GM19397 (cell line): ENCODE measurements at regions not wholly inside any gene's neighbourhood (a gene's known extent, or its start where the extent isn't known, plus 50 kb on each side); places are given as distances from the start of the nearest gene placed in this dataset.

Source experiments
- ATAC-seq: cut with Tn5 transposase; IDR thresholded peaks from one replicate; pipeline ENCODE4 v1.9.1; 2021; ENCODE audit warnings: mild to moderate bottlenecking, moderate library complexity; ENCODE audit not compliant: unreplicated experiment

GRCh38 chr18:73966954-73967353 lies 180.7 kb downstream of the FBXO15 start:
- ATAC-seq, result no peak

- ATAC-seq, result no peak
Measured at GRCh38 chr18:73962256-73962655, 185.4 kb downstream of the FBXO15 start.

GRCh38 chr18:73961804-73962203 lies 185.8 kb downstream of the FBXO15 start:
- no peak for ATAC-seq

- ATAC-seq, result no peak
Measured at GRCh38 chr18:73959352-73959751, 188.3 kb downstream of the FBXO15 start.

GRCh38 chr18:73954268-73954667 lies 193.4 kb downstream of the FBXO15 start:
- no peak for ATAC-seq

GRCh38 chr18:73952296-73952946 lies 195.2 kb downstream of the FBXO15 start:
- ATAC-seq, result no peak

GRCh38 chr18:73950116-73950700 lies 197.4 kb downstream of the FBXO15 start:
- ATAC-seq, result no peak

- no peak for ATAC-seq
Measured at GRCh38 chr18:73948497-73948896, 199.1 kb downstream of the FBXO15 start.

GRCh38 chr18:73948084-73948483 lies 199.6 kb downstream of the FBXO15 start:
- ATAC-seq, result no peak

GRCh38 chr18:73947180-73947921 lies 200.3 kb downstream of the FBXO15 start:
- ATAC-seq, result no peak

- ATAC-seq, result no peak
Measured at GRCh38 chr18:73945130-73945792, 202.4 kb downstream of the FBXO15 start.

- no peak for ATAC-seq
Measured at GRCh38 chr18:73944715-73945114, 202.9 kb downstream of the FBXO15 start.

- ATAC-seq, result no peak
Measured at GRCh38 chr18:73943763-73944162, 203.9 kb downstream of the FBXO15 start.

GRCh38 chr18:73942956-73943355 lies 204.7 kb downstream of the FBXO15 start:
- no peak for ATAC-seq

GRCh38 chr18:73942081-73942625 lies 205.5 kb downstream of the FBXO15 start:
- no peak for ATAC-seq

- ATAC-seq, result no peak
Measured at GRCh38 chr18:73940721-73941120, 206.9 kb downstream of the FBXO15 start.

GRCh38 chr18:73939391-73939790 lies 208.2 kb downstream of the FBXO15 start:
- no peak for ATAC-seq

GRCh38 chr18:73933685-73934084 lies 213.9 kb downstream of the FBXO15 start:
- ATAC-seq, result no peak

GRCh38 chr18:73932976-73933375 lies 214.7 kb downstream of the FBXO15 start:
- no peak for ATAC-seq

- no peak for ATAC-seq
Measured at GRCh38 chr18:73927496-73927895, 220.1 kb downstream of the FBXO15 start.

- no peak for ATAC-seq
Measured at GRCh38 chr18:73924836-73925235, 222.8 kb downstream of the FBXO15 start.
